ENCODE measurements at regions not wholly inside any gene's neighbourhood (a gene's known extent, or its start where the extent isn't known, plus 50 kb on each side); places are given as distances from the start of the nearest gene placed in this dataset.

DNA sequence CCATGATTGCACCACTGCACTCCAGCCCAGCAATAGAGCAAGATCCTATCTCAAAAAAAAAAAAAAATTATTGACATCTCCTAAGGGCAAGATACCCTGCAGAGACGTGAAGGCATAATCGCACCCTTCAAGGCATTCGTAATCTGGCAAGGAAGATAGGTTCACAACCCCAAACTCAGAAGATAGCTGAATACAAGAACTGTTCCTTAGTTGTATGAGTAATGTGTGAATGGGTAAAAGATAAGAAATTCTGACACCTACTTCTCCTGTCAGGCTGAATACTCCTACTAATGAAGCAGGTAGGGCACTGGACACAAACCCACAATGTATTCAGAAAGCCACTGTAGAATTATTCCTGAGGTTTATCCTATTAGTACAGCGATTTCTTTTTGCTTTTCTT is 882.4 kb upstream of the AUTS2 start:
- TF ChIP-seq, protein P1, sequence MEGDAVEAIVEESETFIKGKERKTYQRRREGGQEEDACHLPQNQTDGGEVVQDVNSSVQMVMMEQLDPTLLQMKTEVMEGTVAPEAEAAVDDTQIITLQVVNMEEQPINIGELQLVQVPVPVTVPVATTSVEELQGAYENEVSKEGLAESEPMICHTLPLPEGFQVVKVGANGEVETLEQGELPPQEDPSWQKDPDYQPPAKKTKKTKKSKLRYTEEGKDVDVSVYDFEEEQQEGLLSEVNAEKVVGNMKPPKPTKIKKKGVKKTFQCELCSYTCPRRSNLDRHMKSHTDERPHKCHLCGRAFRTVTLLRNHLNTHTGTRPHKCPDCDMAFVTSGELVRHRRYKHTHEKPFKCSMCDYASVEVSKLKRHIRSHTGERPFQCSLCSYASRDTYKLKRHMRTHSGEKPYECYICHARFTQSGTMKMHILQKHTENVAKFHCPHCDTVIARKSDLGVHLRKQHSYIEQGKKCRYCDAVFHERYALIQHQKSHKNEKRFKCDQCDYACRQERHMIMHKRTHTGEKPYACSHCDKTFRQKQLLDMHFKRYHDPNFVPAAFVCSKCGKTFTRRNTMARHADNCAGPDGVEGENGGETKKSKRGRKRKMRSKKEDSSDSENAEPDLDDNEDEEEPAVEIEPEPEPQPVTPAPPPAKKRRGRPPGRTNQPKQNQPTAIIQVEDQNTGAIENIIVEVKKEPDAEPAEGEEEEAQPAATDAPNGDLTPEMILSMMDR (IDR thresholded peaks at IDR 0.05; ENCODE audit: borderline replicate concordance, extremely low read depth, insufficient read depth), result no peak
- Histone ChIP-seq H3K27ac (ENCODE audit: low read depth in 2 of 2, low read length in 2 of 2) (no peak overlapping the region), H3K4me1 (ENCODE audit: control insufficient read depth in 2 of 3, insufficient read depth in 2 of 3, low read depth in 1 of 3, low read length in 3 of 3) (no peaks in the 10 kb centered on the region), H3K4me3 (ENCODE audit: low read length in 3 of 3) (no peak overlapping the region), H3K9ac (ENCODE audit: low read length in 3 of 3) (no peak overlapping the region), H3K27me3 (ENCODE audit: control insufficient read depth, insufficient read depth, low read length) (no peaks in the 10 kb centered on the region), H3K36me3 (ENCODE audit: control insufficient read depth in 2 of 3, insufficient read depth in 3 of 3, low read length in 3 of 3) (no peaks in the 10 kb centered on the region), H3K9me3 (ENCODE audit: control insufficient read depth in 2 of 3, insufficient read depth in 1 of 3, low read length in 3 of 3) (no peaks in the 10 kb centered on the region)
- intact Hi-C loops (cut with DNase I), result no loop called here
- no peak for FAIRE-seq
- DNase-seq, result no peak

DNA sequence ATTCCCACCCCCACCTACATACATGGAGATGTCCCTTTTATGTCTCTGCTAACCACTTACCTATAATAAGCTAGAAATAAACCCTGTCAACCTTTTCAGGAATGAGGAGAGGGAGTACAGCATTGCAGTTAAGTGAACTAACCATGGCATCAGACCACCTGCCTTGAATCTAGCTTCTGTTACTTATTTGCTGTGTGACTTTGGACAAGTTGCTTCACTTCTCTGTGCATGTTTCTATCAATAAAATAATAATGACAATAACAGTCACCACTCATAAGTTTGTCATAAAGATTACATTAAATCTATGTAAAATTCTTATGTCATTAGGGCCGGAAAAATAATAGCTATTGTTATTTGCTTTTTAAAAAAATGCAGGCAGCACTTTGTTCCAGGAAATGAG is 881.1 kb upstream of the AUTS2 start:
- H3K27me3 ChIP-seq (ENCODE audit: control insufficient read depth, insufficient read depth, low read length), result no peaks in the 10 kb centered on the region
- no peaks in the 10 kb centered on the region for H3K4me1 ChIP-seq (ENCODE audit: control insufficient read depth in 2 of 3, insufficient read depth in 2 of 3, low read depth in 1 of 3, low read length in 3 of 3)
- H3K9ac ChIP-seq (ENCODE audit: low read length in 3 of 3), result no peak overlapping the region
- no peak for FAIRE-seq
- H3K9me3 ChIP-seq (ENCODE audit: control insufficient read depth in 2 of 3, insufficient read depth in 1 of 3, low read length in 3 of 3), result no peaks in the 10 kb centered on the region
- H3K4me3 ChIP-seq (ENCODE audit: low read length in 3 of 3), result no peak overlapping the region
- no peak overlapping the region for H3K27ac ChIP-seq (ENCODE audit: low read depth in 2 of 2, low read length in 2 of 2)
- DNase-seq, result no peak
- TF ChIP-seq, protein P1 (IDR thresholded peaks at IDR 0.05; ENCODE audit: borderline replicate concordance, extremely low read depth, insufficient read depth), result no peak
- H3K36me3 ChIP-seq (ENCODE audit: control insufficient read depth in 2 of 3, insufficient read depth in 3 of 3, low read length in 3 of 3), result no peaks in the 10 kb centered on the region
- intact Hi-C loops (cut with DNase I), result no loop called here

DNA sequence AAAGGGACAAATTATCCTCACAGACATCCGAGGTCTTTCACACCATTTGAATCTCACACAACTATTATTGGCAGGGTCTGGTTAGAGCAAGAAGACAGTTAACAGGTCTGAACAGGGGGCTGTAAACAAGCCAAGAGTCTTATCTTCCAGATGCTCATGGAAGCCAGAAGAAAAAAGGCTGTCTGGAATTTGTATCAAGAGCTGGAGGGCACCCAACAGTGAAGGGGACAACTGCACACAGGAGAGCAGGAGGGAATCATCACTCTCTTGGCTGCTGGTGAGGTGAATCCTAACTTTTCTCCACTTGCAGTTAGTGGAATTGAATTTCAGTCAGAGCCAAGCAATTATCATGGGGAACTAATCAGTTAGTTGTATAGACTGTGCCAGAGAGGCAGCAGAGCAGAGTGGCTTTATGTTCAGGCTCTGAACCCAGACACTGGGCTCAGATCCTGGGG is 880.2 kb upstream of the AUTS2 start:
- TF ChIP-seq, protein P1 (IDR thresholded peaks at IDR 0.05; ENCODE audit: borderline replicate concordance, extremely low read depth, insufficient read depth), result no peak
- Histone ChIP-seq H3K4me3 (ENCODE audit: low read length in 3 of 3) (no peak overlapping the region), H3K27ac (ENCODE audit: low read depth in 2 of 2, low read length in 2 of 2) (no peak overlapping the region), H3K27me3 (ENCODE audit: control insufficient read depth, insufficient read depth, low read length) (no peaks in the 10 kb centered on the region), H3K4me1 (ENCODE audit: control insufficient read depth in 2 of 3, insufficient read depth in 2 of 3, low read depth in 1 of 3, low read length in 3 of 3) (no peaks in the 10 kb centered on the region), H3K9ac (ENCODE audit: low read length in 3 of 3) (no peak overlapping the region), H3K9me3 (ENCODE audit: control insufficient read depth in 2 of 3, insufficient read depth in 1 of 3, low read length in 3 of 3) (no peaks in the 10 kb centered on the region), H3K36me3 (ENCODE audit: control insufficient read depth in 2 of 3, insufficient read depth in 3 of 3, low read length in 3 of 3) (no peaks in the 10 kb centered on the region)
- no peak for DNase-seq
- FAIRE-seq, result no peak
- intact Hi-C loops (cut with DNase I), result no loop called here

DNA sequence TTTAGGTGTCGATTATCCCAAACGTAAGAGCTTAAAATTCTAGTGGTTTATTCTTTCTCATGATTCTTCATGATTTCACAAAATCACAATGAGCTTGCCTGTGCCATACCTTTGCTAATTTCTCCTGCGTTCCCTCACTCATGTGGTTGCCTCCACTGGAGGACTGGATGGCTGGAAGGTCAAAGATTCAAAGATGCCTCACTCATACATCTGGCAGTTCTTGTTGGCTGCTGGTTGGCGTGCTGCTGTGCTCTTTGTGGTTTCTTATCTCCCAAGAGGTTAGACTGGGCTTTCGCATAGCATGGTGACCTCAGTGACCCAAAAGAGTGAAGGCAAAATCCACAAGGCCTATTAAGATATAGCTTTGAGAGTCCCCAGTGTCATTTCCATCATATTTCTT is 877.6 kb upstream of the AUTS2 start:
- Histone ChIP-seq H3K4me3 (ENCODE audit: low read length in 3 of 3) (no peak overlapping the region), H3K36me3 (ENCODE audit: control insufficient read depth in 2 of 3, insufficient read depth in 3 of 3, low read length in 3 of 3) (no peaks in the 10 kb centered on the region), H3K9me3 (ENCODE audit: control insufficient read depth in 2 of 3, insufficient read depth in 1 of 3, low read length in 3 of 3) (no peaks in the 10 kb centered on the region), H3K27me3 (ENCODE audit: control insufficient read depth, insufficient read depth, low read length) (no peaks in the 10 kb centered on the region), H3K27ac (ENCODE audit: low read depth in 2 of 2, low read length in 2 of 2) (no peak overlapping the region), H3K9ac (ENCODE audit: low read length in 3 of 3) (no peak overlapping the region), H3K4me1 (ENCODE audit: control insufficient read depth in 2 of 3, insufficient read depth in 2 of 3, low read depth in 1 of 3, low read length in 3 of 3) (no peaks in the 10 kb centered on the region)
- intact Hi-C loops (cut with DNase I), result no loop called here
- no peak for DNase-seq
- TF ChIP-seq, protein P1 (IDR thresholded peaks at IDR 0.05; ENCODE audit: borderline replicate concordance, extremely low read depth, insufficient read depth), result no peak
- no peak for FAIRE-seq

Measured in kidney (tissue), 13 donors.